GM19025 (cell line): ENCODE measurements at regions not wholly inside any gene's neighbourhood (a gene's known extent, or its start where the extent isn't known, plus 50 kb on each side); places are given as distances from the start of the nearest gene placed in this dataset.

ENCODE experiments used
- ATAC-seq: cut with Tn5 transposase; IDR thresholded peaks from one replicate; pipeline ENCODE4 v1.9.1; 2021; ENCODE audit warnings: mild to moderate bottlenecking, low read depth, moderate library complexity; ENCODE audit not compliant: unreplicated experiment

DNA sequence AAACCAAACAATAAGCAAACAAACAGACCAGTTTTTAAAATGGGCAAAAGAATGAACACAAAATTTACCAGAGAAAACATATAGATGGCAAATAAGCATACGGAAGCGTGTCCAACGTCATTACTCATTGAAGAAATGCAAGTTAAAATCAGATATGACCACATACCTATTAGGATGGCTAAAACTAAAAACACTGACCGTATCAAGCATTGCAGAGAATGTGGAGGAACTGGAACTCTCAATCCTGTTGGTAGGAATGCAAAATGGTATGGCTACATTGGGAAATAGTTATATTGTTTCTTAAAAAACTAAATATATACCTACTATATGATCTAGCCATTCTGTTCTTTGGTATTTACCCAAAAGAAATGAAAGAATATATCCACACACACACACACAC lies 129.4 kb upstream of the ACO1 start:
- no peak for ATAC-seq

DNA sequence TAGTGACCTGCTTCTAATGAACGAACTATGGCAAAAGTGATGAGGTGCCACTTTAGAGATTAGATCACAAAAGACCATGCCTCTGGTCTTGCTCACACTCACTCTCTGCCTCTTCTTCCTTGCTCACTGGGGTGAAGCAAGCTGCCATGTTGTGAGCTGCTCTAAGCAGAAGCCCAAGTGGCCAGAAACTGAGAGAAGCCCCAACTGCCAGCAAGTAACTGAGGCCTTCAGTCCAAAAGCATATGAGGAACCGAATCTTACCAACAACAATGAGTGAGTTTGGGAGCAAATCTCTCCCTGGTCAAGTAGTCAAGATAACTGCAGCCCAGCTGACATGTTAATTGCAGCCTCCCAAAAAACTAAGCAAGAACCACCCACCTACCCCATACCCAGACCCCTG lies 126.0 kb upstream of the ACO1 start:
- ATAC-seq, result no peak

DNA sequence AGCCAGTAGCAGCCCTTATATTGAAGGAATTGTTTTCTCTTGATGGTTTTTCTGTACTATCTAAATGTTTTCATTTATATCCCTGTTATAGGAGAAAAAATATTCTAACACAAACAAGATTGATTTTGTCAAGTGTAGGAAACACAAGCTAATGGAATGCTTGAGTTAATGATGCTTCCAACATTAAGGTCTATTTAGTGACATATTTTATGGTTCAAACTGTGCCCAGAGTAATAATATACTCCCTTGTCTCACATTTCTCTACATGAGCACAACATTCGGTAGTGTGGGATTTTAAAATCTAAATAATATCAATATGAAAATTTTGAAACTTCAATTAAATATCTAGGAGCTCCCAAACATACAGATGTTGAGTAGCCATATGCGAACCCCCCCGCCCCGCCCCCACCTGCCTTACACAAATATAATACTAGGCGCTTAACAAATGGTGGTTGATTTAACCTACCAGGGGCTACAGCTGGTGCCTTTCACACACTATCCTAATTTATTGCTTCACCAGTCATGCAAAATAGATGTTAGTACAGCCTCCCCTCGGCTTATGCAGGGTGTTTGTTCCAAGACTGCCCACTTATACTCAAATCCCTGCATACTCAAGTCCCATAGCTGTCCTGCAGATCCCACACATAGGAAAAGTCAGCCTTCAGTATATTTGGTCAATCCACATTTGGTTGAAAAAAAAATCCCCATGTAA lies 124.1 kb upstream of the ACO1 start:
- ATAC-seq, result no peak

DNA sequence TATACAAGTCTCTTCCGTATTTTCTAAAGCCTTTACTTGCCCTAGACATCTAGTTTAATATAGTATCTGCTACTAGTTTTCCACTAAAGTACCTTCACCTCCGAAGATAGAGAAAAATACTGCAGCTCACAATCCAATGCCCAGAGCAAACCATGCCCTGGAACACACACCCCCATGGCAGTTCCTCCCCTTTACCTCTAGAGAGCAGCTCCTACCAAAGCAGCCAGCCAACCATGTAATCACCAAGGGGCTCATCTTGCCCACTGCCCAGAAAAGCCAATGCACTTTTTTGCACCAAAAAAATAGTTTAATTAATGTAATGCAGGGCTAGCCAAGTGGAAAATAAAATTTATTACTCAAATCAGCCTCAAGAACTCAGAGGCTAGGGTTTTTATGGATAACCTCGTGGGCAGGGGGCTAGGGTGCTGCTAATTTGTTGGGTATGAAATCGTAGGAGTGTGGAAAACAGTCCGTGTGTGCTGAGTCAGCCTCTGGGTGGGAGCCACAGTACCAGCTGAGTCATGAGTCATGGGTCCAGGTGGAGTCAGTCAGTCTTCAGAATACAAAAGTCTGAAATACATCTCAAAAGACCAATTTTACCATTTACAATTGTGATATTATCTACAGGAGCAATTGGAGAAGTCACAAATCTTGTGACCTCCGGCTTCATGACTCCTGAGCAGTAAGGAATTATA lies 120.1 kb upstream of the ACO1 start:
- no peak for ATAC-seq

DNA sequence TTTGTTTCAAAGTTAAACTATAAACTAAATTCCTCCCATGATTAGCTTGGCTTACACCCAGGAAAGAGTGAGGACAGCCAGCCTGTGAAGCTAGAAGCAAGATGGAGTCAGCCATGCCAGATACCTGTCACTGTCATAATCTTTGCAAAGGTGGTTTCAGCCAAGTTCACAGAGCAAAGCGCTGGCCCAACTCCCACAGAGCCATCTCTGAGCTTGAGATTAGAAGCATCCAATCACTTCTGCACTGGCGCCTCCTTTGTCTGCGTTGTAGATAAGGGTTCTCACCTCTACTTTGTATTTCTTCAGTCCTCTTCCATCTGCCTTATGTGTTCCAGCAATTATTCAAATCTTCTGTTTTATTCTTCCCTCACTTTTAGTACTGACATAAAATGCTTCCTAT lies 119.4 kb upstream of the ACO1 start:
- no peak for ATAC-seq

DNA sequence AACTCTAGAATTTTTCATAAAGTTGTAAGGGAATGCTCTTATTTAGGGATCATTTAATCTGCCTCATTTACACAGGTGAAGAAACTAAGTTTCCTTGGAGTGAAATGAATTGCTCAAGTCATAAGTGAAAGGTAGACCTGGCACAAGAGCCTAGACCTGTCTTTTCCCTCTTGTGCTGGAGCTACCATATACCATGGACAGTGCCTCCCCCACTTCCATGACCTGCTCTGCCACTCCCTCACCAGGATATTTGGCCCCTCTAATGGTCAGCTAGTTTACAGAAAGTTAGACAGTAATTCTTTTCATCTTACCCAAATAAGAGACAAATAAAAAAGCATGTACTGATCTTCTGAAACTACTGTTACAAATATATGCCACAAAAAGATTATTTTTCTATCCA lies 105.5 kb upstream of the ACO1 start:
- ATAC-seq, result no peak

DNA sequence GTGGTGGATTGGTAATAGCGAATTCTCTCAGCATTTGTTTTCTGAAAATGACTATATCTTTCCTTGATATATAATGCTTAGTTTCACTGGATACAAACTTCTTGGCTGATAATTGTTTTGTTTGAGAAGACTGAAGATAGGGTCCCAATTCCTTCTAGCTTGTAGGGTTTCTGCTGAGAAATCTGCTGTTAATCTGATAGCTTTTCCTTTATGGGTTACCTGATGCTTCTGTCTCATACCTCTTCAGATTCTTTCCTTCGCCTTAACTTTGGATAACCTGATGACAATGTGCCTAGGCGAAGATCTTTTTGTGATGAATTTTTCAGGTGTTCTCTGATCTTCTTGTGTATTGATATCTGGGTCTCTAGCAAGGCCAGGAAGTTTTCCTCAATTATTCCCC lies 94.7 kb upstream of the ACO1 start:
- no peak for ATAC-seq

DNA sequence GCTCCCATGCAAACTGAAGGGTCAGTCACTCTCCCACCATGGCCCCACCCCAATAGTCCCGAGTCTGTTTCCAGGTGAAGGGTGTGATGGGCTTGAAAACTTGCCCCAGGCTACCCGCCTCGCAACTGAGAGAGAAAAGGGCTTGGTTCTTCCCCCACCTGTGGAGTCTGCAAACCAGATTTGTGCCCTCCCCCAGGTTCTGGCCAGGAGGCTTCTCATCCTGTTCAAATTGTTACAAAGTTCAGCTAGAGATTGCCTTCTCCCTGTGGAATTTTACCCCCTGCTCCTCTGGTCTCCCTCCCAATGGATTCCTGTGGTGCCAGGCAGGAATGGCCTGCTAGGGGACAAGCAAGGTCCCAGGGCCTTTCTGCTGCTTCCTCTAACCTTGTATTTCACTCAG lies 93.1 kb upstream of the ACO1 start:
- ATAC-seq, result no peak

DNA sequence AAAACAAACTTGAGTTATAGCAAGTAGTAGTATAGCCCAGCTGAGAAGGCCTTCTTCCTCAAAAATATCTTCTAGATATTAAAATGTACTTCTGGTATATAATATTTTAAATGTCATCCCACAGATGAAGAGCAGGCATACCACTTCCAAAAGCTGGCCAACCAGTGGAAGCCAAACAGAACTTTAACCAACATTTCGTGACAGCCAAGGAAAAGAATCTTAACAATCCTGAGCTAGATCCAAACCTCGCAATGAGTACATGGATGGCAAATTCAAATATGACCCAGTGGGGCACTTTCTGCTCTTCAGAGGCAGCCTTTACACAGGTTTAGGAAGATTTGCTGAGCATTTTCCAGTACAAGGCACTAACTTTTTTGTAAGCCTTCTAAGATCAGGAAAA lies 91.8 kb upstream of the ACO1 start:
- no peak for ATAC-seq

DNA sequence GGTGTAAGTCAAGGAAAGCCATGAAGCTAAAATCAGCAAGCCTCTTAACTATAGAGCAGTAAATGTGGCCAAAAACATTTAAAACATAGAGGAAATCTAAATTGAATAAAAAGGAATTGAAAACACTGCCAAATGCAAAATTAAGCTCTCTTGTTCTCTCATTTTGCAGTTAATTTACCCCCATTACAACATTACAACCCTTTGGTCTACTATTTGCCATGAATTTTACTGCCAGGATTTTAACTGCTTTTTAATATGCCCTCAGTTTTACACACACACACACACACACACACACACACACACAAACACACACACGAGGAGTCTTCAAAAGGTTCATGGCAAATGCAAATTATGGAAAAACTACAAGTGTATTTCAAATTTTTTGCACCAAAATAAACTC lies 91.4 kb upstream of the ACO1 start:
- ATAC-seq, result no peak

DNA sequence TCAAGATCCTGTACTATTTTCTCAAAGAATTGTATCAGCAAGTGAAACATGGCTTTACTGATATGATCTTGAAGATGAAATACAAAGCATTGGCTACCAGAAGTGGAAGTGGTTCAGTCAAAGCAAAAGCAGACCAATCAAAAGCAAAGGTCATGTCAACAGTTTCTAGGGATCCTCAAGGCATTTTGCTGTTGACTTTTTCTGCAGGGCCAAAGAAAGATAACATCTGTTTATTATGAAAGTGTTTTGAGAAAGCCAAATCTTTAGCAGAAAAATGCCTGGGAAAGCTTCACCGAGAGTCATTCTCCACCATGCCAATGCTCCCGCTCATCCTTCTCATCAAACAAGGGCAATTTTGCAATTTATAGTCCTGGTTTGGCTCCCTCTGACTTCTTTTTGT lies 90.3 kb upstream of the ACO1 start:
- no peak for ATAC-seq

DNA sequence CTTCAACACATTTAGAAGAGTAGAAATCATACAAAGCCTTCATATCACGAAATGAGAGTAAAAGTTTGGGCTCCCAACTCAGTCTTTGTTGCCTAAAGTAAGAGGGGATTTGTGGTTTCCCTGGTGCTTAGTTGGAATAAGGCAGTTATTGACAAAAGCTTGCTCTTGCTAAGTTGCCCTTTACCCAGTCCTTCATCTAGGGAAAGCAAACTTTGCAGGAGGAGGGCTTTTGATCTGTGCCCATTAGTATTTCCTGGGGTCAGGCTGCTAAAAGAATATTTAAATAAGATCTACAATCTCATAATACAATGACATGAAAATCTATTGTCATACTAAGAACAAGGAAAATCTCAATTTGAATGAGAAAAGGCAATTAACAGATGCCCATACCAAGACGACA lies 84.1 kb upstream of the ACO1 start:
- ATAC-seq, result no peak

DNA sequence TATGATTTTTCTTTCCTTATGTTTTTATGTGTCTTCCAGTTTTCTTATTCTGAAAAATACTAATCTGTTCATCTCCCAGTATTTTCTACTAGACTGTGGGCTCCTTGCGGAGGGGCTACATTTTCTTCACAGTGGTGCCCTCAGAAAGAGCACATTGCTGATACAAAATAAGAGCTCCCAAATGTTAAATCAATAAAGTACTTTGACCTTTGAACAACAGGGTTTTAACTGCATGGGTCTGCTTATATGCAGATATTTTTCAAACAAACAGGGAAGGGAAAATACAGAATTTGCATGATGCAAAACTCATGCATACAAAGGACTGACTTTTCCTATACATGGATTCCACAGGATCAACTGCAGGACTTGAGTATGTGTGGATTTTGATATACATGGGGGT lies 79.9 kb upstream of the ACO1 start:
- no peak for ATAC-seq

DNA sequence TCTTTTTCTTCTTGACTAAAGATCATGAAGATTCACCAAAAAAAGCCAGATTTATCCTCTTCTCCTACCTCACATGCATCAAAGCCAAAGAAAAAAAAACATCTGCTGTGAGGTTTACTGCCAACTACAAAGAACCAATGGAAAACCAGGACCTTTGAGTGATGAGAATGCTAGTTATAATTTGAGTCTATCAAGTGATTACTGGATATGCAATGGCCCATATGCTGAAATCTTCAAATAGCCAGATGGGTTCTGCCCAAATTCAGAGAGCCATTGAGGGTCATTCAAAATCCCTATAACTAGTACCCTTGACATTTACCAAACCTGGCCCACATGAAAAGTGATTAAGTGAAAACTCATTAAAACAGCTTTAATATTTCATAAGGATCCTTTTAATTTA lies 78.4 kb upstream of the ACO1 start:
- ATAC-seq, result no peak

DNA sequence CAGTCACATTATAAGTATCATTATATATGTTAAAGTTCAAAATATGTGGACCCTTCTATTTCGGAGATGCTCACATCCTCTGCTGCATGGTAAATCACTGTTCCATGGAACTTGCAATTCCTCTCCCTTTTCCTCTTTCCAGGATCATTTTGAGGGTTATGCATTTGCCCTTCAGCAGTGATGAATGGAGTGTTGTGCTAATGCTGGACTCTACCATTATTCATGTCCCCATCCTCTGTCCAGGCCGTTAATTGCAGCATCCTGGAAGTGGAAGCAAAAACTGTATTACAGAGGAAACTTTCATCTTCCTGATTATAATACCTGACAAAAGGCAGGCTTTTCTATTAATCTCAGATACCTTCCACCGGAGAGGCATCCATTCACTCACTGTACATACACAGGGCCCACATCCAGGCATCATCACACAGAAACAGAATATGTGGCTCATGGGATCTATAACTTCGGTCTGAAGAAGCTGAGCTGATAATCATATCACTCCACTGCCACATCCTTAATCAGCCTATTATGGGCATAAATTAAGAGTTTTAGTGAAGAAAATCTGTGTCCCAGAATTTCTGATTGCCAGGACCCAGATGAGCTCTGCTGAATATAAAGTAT lies 65.0 kb upstream of the ACO1 start:
- no peak for ATAC-seq

DNA sequence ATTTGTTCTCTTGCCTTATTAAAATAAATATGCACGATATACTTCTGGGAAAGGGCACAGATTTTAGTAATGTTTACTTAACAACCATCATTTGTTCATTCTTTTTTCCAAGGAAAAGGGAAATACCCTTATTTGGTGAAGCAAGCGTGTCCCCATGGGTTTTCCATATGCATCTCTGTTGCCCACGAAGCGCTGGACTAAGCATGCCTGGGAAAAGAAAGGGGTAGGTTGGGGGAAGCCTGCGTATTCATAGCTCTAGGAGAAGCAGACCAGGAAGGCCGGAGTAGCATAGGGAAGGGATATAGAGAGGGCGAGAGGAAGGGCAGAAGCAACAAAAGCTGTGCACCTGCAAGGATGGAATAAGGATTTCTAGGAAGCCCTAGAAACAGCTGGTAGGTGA lies 61.8 kb upstream of the ACO1 start:
- ATAC-seq, result no peak

DNA sequence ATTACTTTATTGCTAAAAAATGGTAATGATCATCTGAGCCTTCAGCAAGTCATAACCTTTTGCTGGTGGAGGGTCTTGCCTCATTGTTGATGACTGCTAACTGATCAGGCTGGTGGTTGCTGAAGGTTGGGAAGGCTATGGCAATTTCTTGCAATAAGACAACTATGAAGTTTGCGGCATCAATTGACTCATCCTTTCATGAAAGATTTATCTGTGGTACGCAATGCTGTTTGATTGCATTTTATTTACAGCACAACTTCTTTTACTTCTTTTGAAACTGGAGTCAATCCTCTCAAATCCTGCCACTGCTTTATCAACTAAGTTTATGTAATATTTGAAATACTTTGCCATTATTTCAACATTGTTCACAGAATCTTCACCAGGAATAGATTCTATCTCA lies 58.3 kb upstream of the ACO1 start:
- no peak for ATAC-seq

DNA sequence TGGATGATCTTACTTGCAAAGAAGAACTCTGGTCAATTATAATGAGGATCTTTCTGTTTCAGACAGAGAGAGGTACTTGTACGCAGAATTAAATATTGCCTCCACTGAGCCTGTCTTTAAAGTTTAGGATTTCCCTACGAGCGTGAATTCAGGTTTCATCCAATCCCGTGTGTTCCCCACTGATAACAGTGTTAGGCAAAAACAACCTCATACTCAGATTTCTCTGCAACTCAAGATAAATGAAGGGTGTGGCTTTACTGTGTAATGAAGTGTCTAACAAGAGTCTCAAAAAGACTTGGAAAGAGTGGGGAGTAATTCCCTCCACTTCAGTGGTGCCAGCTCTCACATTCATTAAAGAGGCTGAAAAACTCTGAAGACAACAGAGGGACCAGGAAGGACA lies 53.2 kb upstream of the ACO1 start:
- no peak for ATAC-seq

DNA sequence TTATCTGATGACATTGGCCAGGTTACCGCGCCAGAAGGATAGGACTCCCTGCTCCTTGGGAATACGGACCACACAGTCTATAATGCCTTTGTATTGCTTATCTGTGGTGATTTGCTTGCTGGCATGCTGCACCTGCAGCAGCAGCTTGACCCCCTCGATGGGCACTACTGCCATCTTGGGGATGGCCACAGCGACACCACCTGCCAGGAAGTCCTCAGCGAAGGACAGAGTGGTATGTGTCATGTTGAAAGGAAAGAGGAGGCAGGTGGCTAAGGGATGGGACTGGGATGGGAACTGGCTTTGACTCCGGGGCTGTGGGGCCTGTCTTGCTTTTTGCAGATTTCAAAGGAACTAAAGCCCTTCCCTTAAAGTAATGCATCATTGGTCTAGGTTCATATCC lies 50.3 kb upstream of the ACO1 start:
- no peak for ATAC-seq
